ENCODE measurements at regions not wholly inside any gene's neighbourhood (a gene's known extent, or its start where the extent isn't known, plus 50 kb on each side); places are given as distances from the start of the nearest gene placed in this dataset.
A peak's percentile ranks its signal among the peaks of the same experiment; 100 is the strongest.

DNA sequence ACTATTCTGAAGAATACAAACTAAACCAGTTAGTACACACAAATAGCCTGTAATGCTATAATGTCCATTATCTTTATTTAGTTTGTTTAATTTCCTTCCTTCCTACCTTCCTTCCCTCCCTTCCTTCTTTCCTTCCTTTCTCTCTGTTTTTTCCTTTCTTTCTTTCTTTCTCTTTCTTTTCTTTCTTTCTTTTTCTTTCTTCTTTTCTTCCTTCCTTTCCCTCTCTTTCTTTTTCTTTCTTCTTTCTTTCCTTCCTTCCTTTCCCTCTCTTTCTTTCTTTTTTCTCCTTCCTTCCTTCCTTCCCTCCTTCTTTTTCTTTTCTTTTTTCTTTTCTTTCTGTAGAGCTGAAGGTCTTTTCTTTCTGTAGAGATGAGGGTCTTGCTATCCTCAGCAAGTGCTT lies 131.2 kb downstream of the TMEM30B start:
- Histone ChIP-seq H3K14ac (ENCODE audit: low read length) (no peak overlapping the region), H3K27ac (ENCODE audit: low read depth, low read length) (no peak overlapping the region), H2BK12ac (ENCODE audit: low read length) (no peak overlapping the region), H3K4me1 (ENCODE audit: control insufficient read depth in 1 of 2, insufficient read depth in 2 of 2, low read length in 2 of 2) (peaks cover 9 to 17% of the 10 kb centered on the region in 2 experiments), H4K12ac (ENCODE audit: low read depth, low read length) (no peak overlapping the region), H2BK5ac (ENCODE audit: low read depth, low read length, poor library complexity) (no peak overlapping the region), H3K9me3 (ENCODE audit: insufficient read depth, low read depth, low read length) (peaks cover 6% of the 10 kb centered on the region), H4K8ac (ENCODE audit: low read depth, low read length) (no peak overlapping the region), H3K9ac (ENCODE audit: low read length) (no peak overlapping the region), H2BK120ac (ENCODE audit: insufficient read depth, low read length, poor library complexity) (no peak overlapping the region), H2AK5ac (ENCODE audit: low read length) (no peak overlapping the region), H4K91ac (ENCODE audit: low read depth, low read length) (no peak overlapping the region), H3K18ac (ENCODE audit: low read length) (no peak overlapping the region), H3K4ac (ENCODE audit: low read depth, low read length) (no peak overlapping the region), H3K4me2 (ENCODE audit: low read length) (no peak overlapping the region), H3K36me3 (ENCODE audit: control insufficient read depth in 1 of 2, insufficient read depth in 2 of 2, low read length in 2 of 2) (no peaks in the 10 kb centered on the region), H3K23ac (ENCODE audit: low read length) (no peak overlapping the region), H3K79me2 (ENCODE audit: control insufficient read depth, insufficient read depth, low read length, poor library complexity) (no peaks in the 10 kb centered on the region), H3K79me1 (ENCODE audit: low read length) (peaks cover 3% of the 10 kb centered on the region), H3K4me3 (ENCODE audit: low read depth, low read length) (no peak overlapping the region), H2AFZ (ENCODE audit: insufficient read depth, low read length, poor library complexity) (no peak overlapping the region), H3K27me3 (ENCODE audit: insufficient read depth, low read length) (no peaks in the 10 kb centered on the region)
- no peak for DNase-seq

DNA sequence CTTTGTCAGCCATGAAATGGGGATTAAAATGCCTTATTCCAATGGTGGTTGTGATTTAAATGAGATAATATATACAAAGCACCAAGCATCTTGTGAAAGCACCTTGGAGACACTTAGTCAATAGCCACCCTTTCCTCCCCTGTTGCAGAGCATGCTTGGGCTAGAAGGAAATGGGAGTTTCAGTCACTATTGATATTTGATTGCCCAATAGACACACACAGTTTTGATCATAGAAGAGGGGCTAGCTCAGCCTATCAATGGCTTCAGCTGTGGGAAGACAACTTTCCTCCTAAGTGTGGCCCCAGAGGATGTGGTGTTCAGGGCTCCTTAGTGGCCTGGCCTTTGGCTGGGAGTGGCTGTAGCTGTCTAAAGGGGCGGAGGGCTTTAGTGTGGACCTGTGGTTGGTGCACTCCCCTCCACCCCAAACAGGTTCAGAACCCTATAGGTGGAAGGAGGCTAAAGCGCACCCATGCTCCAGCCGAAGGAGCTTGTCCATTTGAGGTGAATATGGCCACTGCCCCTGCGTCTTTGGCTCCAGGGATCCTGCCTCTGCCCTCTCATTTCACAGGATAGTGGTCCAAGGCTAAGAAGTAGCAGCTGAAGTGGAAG lies 132.3 kb downstream of the TMEM30B start:
- Histone ChIP-seq H3K79me1 (ENCODE audit: low read length) (peaks cover under 1% of the 10 kb centered on the region), H3K4ac (ENCODE audit: low read depth, low read length) (no peak overlapping the region), H3K79me2 (ENCODE audit: control insufficient read depth, insufficient read depth, low read length, poor library complexity) (no peaks in the 10 kb centered on the region), H2BK120ac (ENCODE audit: insufficient read depth, low read length, poor library complexity) (no peak overlapping the region), H3K23ac (ENCODE audit: low read length) (no peak overlapping the region), H3K14ac (ENCODE audit: low read length) (no peak overlapping the region), H3K4me3 (ENCODE audit: low read depth, low read length) (no peak overlapping the region), H2AFZ (ENCODE audit: insufficient read depth, low read length, poor library complexity) (no peak overlapping the region), H4K12ac (ENCODE audit: low read depth, low read length) (no peak overlapping the region), H3K36me3 (ENCODE audit: control insufficient read depth in 1 of 2, insufficient read depth in 2 of 2, low read length in 2 of 2) (no peaks in the 10 kb centered on the region), H3K27me3 (ENCODE audit: insufficient read depth, low read length) (no peaks in the 10 kb centered on the region), H3K4me1 (ENCODE audit: control insufficient read depth in 1 of 2, insufficient read depth in 2 of 2, low read length in 2 of 2) (peaks cover 6 to 11% of the 10 kb centered on the region in 2 experiments), H3K27ac (ENCODE audit: low read depth, low read length) (no peak overlapping the region), H2BK12ac (ENCODE audit: low read length) (no peak overlapping the region), H3K9ac (ENCODE audit: low read length) (no peak overlapping the region), H4K8ac (ENCODE audit: low read depth, low read length) (no peak overlapping the region), H4K91ac (ENCODE audit: low read depth, low read length) (no peak overlapping the region), H2AK5ac (ENCODE audit: low read length) (no peak overlapping the region), H3K18ac (ENCODE audit: low read length) (no peak overlapping the region), H3K9me3 (ENCODE audit: insufficient read depth, low read depth, low read length) (peaks cover 11% of the 10 kb centered on the region), H3K4me2 (ENCODE audit: low read length) (no peak overlapping the region), H2BK5ac (ENCODE audit: low read depth, low read length, poor library complexity) (no peak overlapping the region)
- WGBS (ENCODE audit: extremely low coverage, insufficient coverage, insufficient read length) = no CpG with 5 or more reads among the region's 4 CpGs
- no peak for DNase-seq

DNA sequence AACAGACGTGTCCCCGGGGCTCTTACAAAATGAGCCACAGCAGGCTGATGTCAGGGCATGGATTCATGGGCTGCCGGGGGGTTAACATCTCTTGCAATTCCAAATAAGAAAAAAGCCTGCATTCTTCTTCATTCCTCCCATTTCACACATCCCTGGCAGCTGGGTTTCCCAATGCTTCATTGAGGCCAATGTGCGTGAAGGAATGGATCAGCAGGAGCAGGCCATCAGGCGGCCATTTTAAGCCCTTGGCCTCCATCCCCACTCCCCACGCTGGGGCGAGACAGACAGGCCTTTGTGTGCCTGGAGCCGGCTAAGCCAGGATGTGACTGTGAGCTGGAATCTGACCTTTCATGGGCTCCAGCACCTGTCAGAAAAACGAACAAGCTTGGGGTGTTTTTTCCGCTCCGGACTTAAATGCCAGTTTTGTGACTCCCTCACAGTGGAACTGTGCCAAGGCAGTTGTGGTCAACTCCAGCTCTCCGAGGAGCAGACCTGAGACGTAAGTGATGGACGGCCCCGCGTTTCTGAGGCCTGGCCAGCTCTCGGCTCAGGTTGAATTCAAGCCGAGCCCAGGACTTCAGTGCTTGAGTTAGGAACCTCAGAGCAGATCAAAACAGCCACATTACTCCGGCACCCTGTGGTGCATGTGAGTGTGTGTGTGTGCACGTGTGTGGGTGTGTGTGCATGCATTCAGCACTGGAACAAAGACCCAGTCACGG lies 133.1 kb downstream of the TMEM30B start:
- H2BK5ac ChIP-seq (ENCODE audit: low read depth, low read length, poor library complexity) = no peak overlapping the region
- H3K36me3 ChIP-seq (ENCODE audit: control insufficient read depth in 1 of 2, insufficient read depth in 2 of 2, low read length in 2 of 2) = no peaks in the 10 kb centered on the region
- H3K4me3 ChIP-seq (ENCODE audit: low read depth, low read length) = peak overlapping the region; percentile 51
- H3K27ac ChIP-seq (ENCODE audit: low read depth, low read length) = no peak overlapping the region
- H4K12ac ChIP-seq (ENCODE audit: low read depth, low read length) = no peak overlapping the region
- no peak overlapping the region for H3K18ac ChIP-seq (ENCODE audit: low read length)
- H4K8ac ChIP-seq (ENCODE audit: low read depth, low read length) = no peak overlapping the region
- H2AFZ ChIP-seq (ENCODE audit: insufficient read depth, low read length, poor library complexity) = no peak overlapping the region
- no peak overlapping the region for H2AK5ac ChIP-seq (ENCODE audit: low read length)
- peaks cover 13% of the 10 kb centered on the region for H3K9me3 ChIP-seq (ENCODE audit: insufficient read depth, low read depth, low read length)
- H4K91ac ChIP-seq (ENCODE audit: low read depth, low read length) = no peak overlapping the region
- H3K14ac ChIP-seq (ENCODE audit: low read length) = no peak overlapping the region
- peaks cover 0 to 6% of the 10 kb centered on the region in 2 experiments for H3K4me1 ChIP-seq (ENCODE audit: control insufficient read depth in 1 of 2, insufficient read depth in 2 of 2, low read length in 2 of 2)
- H3K23ac ChIP-seq (ENCODE audit: low read length) = no peak overlapping the region
- no peak overlapping the region for H3K9ac ChIP-seq (ENCODE audit: low read length)
- no peaks in the 10 kb centered on the region for H3K27me3 ChIP-seq (ENCODE audit: insufficient read depth, low read length)
- no peak overlapping the region for H2BK12ac ChIP-seq (ENCODE audit: low read length)
- WGBS (ENCODE audit: extremely low coverage, insufficient coverage, insufficient read length) = no CpG with 5 or more reads among the region's 21 CpGs
- H3K4ac ChIP-seq (ENCODE audit: low read depth, low read length) = no peak overlapping the region
- no peaks in the 10 kb centered on the region for H3K79me1 ChIP-seq (ENCODE audit: low read length)
- DNase-seq = peak; percentile 86 to 93
- no peak overlapping the region for H3K4me2 ChIP-seq (ENCODE audit: low read length)
- H3K79me2 ChIP-seq (ENCODE audit: control insufficient read depth, insufficient read depth, low read length, poor library complexity) = no peaks in the 10 kb centered on the region
- H2BK120ac ChIP-seq (ENCODE audit: insufficient read depth, low read length, poor library complexity) = no peak overlapping the region

DNA sequence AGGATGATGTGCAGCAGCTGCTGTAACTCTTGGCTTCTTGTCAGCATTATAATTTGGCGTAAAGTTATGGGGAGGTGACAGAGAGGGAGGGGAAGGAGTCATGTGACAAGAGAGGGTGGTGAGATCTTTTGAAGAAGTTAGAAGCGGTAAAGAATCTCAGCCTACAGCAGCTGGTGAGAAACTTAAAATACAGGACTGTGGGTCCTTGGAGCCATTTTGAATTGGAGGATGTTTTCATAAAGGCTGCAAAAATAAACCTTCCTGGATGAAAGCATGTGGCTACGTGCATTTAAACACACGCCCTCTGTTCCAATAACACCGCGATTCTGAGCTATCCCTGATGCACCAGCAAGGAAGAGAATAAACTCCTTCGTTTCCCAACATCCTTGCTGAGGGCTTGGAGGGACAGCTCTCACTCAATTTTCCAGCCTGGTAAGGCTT lies 133.7 kb downstream of the TMEM30B start:
- Histone ChIP-seq H3K27ac (ENCODE audit: low read depth, low read length) (no peak overlapping the region), H4K8ac (ENCODE audit: low read depth, low read length) (no peak overlapping the region), H2AFZ (ENCODE audit: insufficient read depth, low read length, poor library complexity) (no peak overlapping the region), H3K14ac (ENCODE audit: low read length) (no peak overlapping the region), H3K4me1 (ENCODE audit: control insufficient read depth in 1 of 2, insufficient read depth in 2 of 2, low read length in 2 of 2) (peaks cover 0 to 3% of the 10 kb centered on the region in 2 experiments), H2BK120ac (ENCODE audit: insufficient read depth, low read length, poor library complexity) (no peak overlapping the region), H3K4ac (ENCODE audit: low read depth, low read length) (no peak overlapping the region), H3K79me1 (ENCODE audit: low read length) (no peaks in the 10 kb centered on the region), H3K9me3 (ENCODE audit: insufficient read depth, low read depth, low read length) (peaks cover 13% of the 10 kb centered on the region), H3K4me3 (ENCODE audit: low read depth, low read length) (no peak overlapping the region), H3K79me2 (ENCODE audit: control insufficient read depth, insufficient read depth, low read length, poor library complexity) (no peaks in the 10 kb centered on the region), H4K91ac (ENCODE audit: low read depth, low read length) (no peak overlapping the region), H3K23ac (ENCODE audit: low read length) (no peak overlapping the region), H3K18ac (ENCODE audit: low read length) (no peak overlapping the region), H3K27me3 (ENCODE audit: insufficient read depth, low read length) (no peaks in the 10 kb centered on the region), H4K12ac (ENCODE audit: low read depth, low read length) (no peak overlapping the region), H3K9ac (ENCODE audit: low read length) (no peak overlapping the region), H2BK12ac (ENCODE audit: low read length) (no peak overlapping the region), H2BK5ac (ENCODE audit: low read depth, low read length, poor library complexity) (no peak overlapping the region), H3K36me3 (ENCODE audit: control insufficient read depth in 1 of 2, insufficient read depth in 2 of 2, low read length in 2 of 2) (no peaks in the 10 kb centered on the region), H2AK5ac (ENCODE audit: low read length) (no peak overlapping the region), H3K4me2 (ENCODE audit: low read length) (no peak overlapping the region)
- DNase-seq = no peak
- no CpG with 5 or more reads among the region's 7 CpGs for WGBS (ENCODE audit: extremely low coverage, insufficient coverage, insufficient read length)

Data from trophoblast cell (in vitro differentiated cells and primary cell).